ENCODE measurements at regions not wholly inside any gene's neighbourhood (a gene's known extent, or its start where the extent isn't known, plus 50 kb on each side); places are given as distances from the start of the nearest gene placed in this dataset.
"Not testable (repeated sequence)": the region's sequence is repeated elsewhere in the genome, so short reads cannot be mapped to it uniquely, and the experiment has no call there.

GRCh38 chr6:97917369-97917768, 634.4 kb upstream of the MMS22L start:
- no peak for DNase-seq (ENCODE audit: low read depth)

GRCh38 chr6:97919046-97919445, 636.0 kb upstream of the MMS22L start:
- no peak for DNase-seq (ENCODE audit: low read depth)

- no peak for DNase-seq (ENCODE audit: low read depth)
These were observed 636.6 kb upstream of the MMS22L start for GRCh38 chr6:97919631-97920030.

- no peak for DNase-seq (ENCODE audit: low read depth)
These were observed 640.2 kb upstream of the MMS22L start for GRCh38 chr6:97923249-97923648.

- DNase-seq (ENCODE audit: low read depth): no peak
These were observed 642.5 kb upstream of the MMS22L start for GRCh38 chr6:97925504-97925903.

GRCh38 chr6:97939440-97940168, 656.6 kb upstream of the MMS22L start:
- no peak for DNase-seq (ENCODE audit: low read depth)

GRCh38 chr6:97947841-97948240, 664.8 kb upstream of the MMS22L start:
- DNase-seq (ENCODE audit: low read depth): peak; percentile 86

- DNase-seq (ENCODE audit: low read depth): peak; percentile 13
These were observed 675.1 kb upstream of the MMS22L start for GRCh38 chr6:97958134-97958533.

GRCh38 chr6:97963193-97963592, 680.2 kb upstream of the MMS22L start:
- peak; percentile 24 for DNase-seq (ENCODE audit: low read depth)

- no peak for DNase-seq (ENCODE audit: low read depth)
These were observed 686.0 kb upstream of the MMS22L start for GRCh38 chr6:97969065-97969464.

- no peak for DNase-seq (ENCODE audit: low read depth)
These were observed 694.1 kb upstream of the MMS22L start for GRCh38 chr6:97977084-97977483.

GRCh38 chr6:97978855-97979271, 695.8 kb upstream of the MMS22L start:
- DNase-seq (ENCODE audit: low read depth): no peak

- not testable (repeated sequence) for DNase-seq (ENCODE audit: low read depth)
These were observed 696.3 kb upstream of the MMS22L start for GRCh38 chr6:97979285-97979684.

GRCh38 chr6:97989451-97989850, 706.4 kb upstream of the MMS22L start:
- no peak for DNase-seq (ENCODE audit: low read depth)

- no peak for DNase-seq (ENCODE audit: low read depth)
These were observed 712.1 kb upstream of the MMS22L start for GRCh38 chr6:97995158-97995557.

GRCh38 chr6:98002678-98003077, 719.7 kb upstream of the MMS22L start:
- DNase-seq (ENCODE audit: low read depth): no peak

- no peak for DNase-seq (ENCODE audit: low read depth)
These were observed 731.6 kb upstream of the MMS22L start for GRCh38 chr6:98014442-98015201.

GRCh38 chr6:98016565-98016964, 733.5 kb upstream of the MMS22L start:
- DNase-seq (ENCODE audit: low read depth): no peak

- DNase-seq (ENCODE audit: low read depth): no peak
These were observed 737.2 kb upstream of the MMS22L start for GRCh38 chr6:98020222-98020621.

- no peak for DNase-seq (ENCODE audit: low read depth)
These were observed 741.3 kb upstream of the MMS22L start for GRCh38 chr6:98024359-98024758.

GRCh38 chr6:98027898-98028297, 744.9 kb upstream of the MMS22L start:
- no peak for DNase-seq (ENCODE audit: low read depth)

- no peak for DNase-seq (ENCODE audit: low read depth)
These were observed 750.6 kb upstream of the MMS22L start for GRCh38 chr6:98033617-98034016.

- no peak for DNase-seq (ENCODE audit: low read depth)
These were observed 753.4 kb upstream of the MMS22L start for GRCh38 chr6:98036344-98036923.

Data from non-pigmented ciliary epithelial cell (primary cell).